HepG2 (cell line): ENCODE measurements at regions not wholly inside any gene's neighbourhood (a gene's known extent, or its start where the extent isn't known, plus 50 kb on each side); places are given as distances from the start of the nearest gene placed in this dataset.

Experiments used
- ATAC-seq: fragments of 200-7000 bp; cut with Tn5 transposase; 3 replicates; pipeline ENCODE4 v1.9.1; 2020; ENCODE audit warnings: mild to moderate bottlenecking, moderate library complexity
- BruUV-seq: library from RNA; stranded (reverse); fragments of 400-500 nt; replicated peaks from 2 replicates; lab custom pipeline; 2021; lab: Mats Ljungman, UMichigan
- CTCF ChIA-PET: fragments of 300-600 bp; formaldehyde crosslinking; extraction: SDS; loops from one replicate; lab custom pipeline; 2021; ENCODE audit warnings: low total read pairs, inconsistent platforms, low intra/inter-chr PET ratio; lab: Yijun Ruan, JAX
- POLR2A ChIA-PET: fragments of 350-600 bp; sonication (Branson Sonifier 250); formaldehyde crosslinking; loops from one replicate; lab custom pipeline; 2020; ENCODE audit warnings: antibody characterized with exemption, inconsistent platforms; lab: Yijun Ruan, JAX
- DNase-seq: peaks from one replicate; pipeline ENCODE4 v3.0.0-alpha.2; 2015; ENCODE audit warnings: low spot score
- FAIRE-seq: peaks from 3 replicates; lab custom pipeline; 2011; peaks lifted over from hg19 to GRCh38; lab: Jason Lieb, UNC
- H2AFZ ChIP-seq: one replicate; pipeline ENCODE4 v1.6.1; 2011; ENCODE audit warnings: low read length, inconsistent platforms
- H3K27ac ChIP-seq: fragments of 300-600 bp; 3 replicates; pipeline ENCODE4 v1.8.0; 2011; ENCODE audit warnings: mixed run types, mild to moderate bottlenecking, mixed read lengths, low read length, inconsistent platforms; ENCODE audit not compliant: insufficient read depth; ENCODE audit errors: extremely low read length
- H3K27me3 ChIP-seq, 2 experiments: fragments of 200-600 bp in 1 of 2; 2 replicates in 1 of 2; 3 replicates in 1 of 2; pipeline versions ENCODE4 v1.6.0 to v1.8.0; 2011; ENCODE audit warnings: low read length in 2 of 2, mild to moderate bottlenecking in 2 of 2, moderate library complexity in 2 of 2, inconsistent platforms in 1 of 2; ENCODE audit not compliant: insufficient read depth in 2 of 2, control insufficient read depth in 1 of 2
- H3K36me3 ChIP-seq, 2 experiments: fragments of 200-600 bp in 1 of 2; replicated peaks in 1 of 2; 2 replicates in 1 of 2; 3 replicates in 1 of 2; pipeline versions ENCODE4 v1.5.1 to v1.8.0; 2011; ENCODE audit warnings: low read length in 2 of 2, inconsistent platforms in 1 of 2; ENCODE audit not compliant: insufficient read depth in 2 of 2, control insufficient read depth in 1 of 2
- H3K4me1 ChIP-seq: 2 replicates; pipeline ENCODE4 v1.5.1; 2012; ENCODE audit warnings: low read length, inconsistent platforms; ENCODE audit not compliant: insufficient read depth
- H3K4me2 ChIP-seq: 2 replicates; pipeline ENCODE4 v1.6.0; 2011; ENCODE audit warnings: low read depth, low read length, inconsistent platforms
- H3K4me3 ChIP-seq, 3 experiments: fragments of 200-600 bp in 1 of 3; sonication (generic), shearing (Covaris generic) in 1 of 3; replicated peaks in 1 of 3; 2 replicates each; pipeline ENCODE4 v1.5.1; 2011 to 2016; ENCODE audit warnings: low read length in 3 of 3, inconsistent platforms in 2 of 3, low read depth in 2 of 3, mild to moderate bottlenecking in 2 of 3, control low read depth in 1 of 3, mixed read lengths in 1 of 3; ENCODE audit not compliant: insufficient read depth in 1 of 3
- H3K79me2 ChIP-seq: one replicate; pipeline ENCODE4 v1.6.1; 2011; ENCODE audit warnings: low read length, inconsistent platforms; ENCODE audit not compliant: insufficient read depth
- H3K9ac ChIP-seq: 2 replicates; pipeline ENCODE4 v1.6.0; 2011; ENCODE audit warnings: mild to moderate bottlenecking, low read depth, low read length, inconsistent platforms; ENCODE audit not compliant: insufficient read depth
- H3K9me3 ChIP-seq: 2 replicates; pipeline ENCODE4 v1.5.1; 2012; ENCODE audit warnings: mild to moderate bottlenecking, low read length
- H4K20me1 ChIP-seq: 2 replicates; pipeline ENCODE4 v1.6.0; 2011; ENCODE audit warnings: inconsistent platforms, mild to moderate bottlenecking, low read length, moderate library complexity; ENCODE audit not compliant: insufficient read depth
- CEBPG ChIP-seq: IDR thresholded peaks from 2 replicates; pipeline ENCODE4 v1.6.1; 2016
- JUND ChIP-seq: sonication (generic); formaldehyde crosslinking; IDR thresholded peaks from 2 replicates; pipeline ENCODE4 v1.8.0; 2022; ENCODE audit warnings: mild to moderate bottlenecking, missing genetic modification reagents
- KDM4B ChIP-seq: sonication (generic); formaldehyde crosslinking; IDR thresholded peaks from 2 replicates; pipeline ENCODE4 v1.4.0; 2020; ENCODE audit warnings: missing genetic modification reagents
- MAFF ChIP-seq: IDR thresholded peaks from 2 replicates; pipeline ENCODE4 v1.6.1; 2011; ENCODE audit warnings: low read depth, low read length, improper control_type of control experiment
- MAFK ChIP-seq, 2 experiments: IDR thresholded peaks in 1 of 2; conservative IDR thresholded peaks in 1 of 2; 2 replicates each; pipeline ENCODE4 v1.6.1; 2011; ENCODE audit warnings: improper control_type of control experiment in 2 of 2, low read length in 2 of 2
- SRY ChIP-seq: sonication (generic); formaldehyde crosslinking; IDR thresholded peaks from 2 replicates; pipeline ENCODE4 v1.8.0; 2022; ENCODE audit warnings: mild to moderate bottlenecking, missing genetic modification reagents
- ZFP90 ChIP-seq: sonication (generic); formaldehyde crosslinking; IDR thresholded peaks from 2 replicates; pipeline ENCODE4 v1.8.0; 2022; ENCODE audit warnings: missing genetic modification reagents, mild to moderate bottlenecking, inconsistent platforms, borderline replicate concordance
- ZNF160 ChIP-seq: sonication (generic); formaldehyde crosslinking; IDR thresholded peaks from 2 replicates; pipeline ENCODE4 v1.8.0; 2022; ENCODE audit warnings: mild to moderate bottlenecking, inconsistent platforms, missing genetic modification reagents
- ZNF30 ChIP-seq: sonication (generic); formaldehyde crosslinking; IDR thresholded peaks from 2 replicates; pipeline ENCODE4 v1.5.0; 2020; ENCODE audit warnings: mild to moderate bottlenecking, missing genetic modification reagents
- ZNF367 ChIP-seq: sonication (generic); formaldehyde crosslinking; IDR thresholded peaks from 2 replicates; pipeline ENCODE4 v1.4.0; 2020; ENCODE audit warnings: missing genetic modification reagents, borderline replicate concordance
- ZNF724P ChIP-seq: sonication (generic); formaldehyde crosslinking; IDR thresholded peaks from 2 replicates; pipeline ENCODE4 v1.8.0; 2022; ENCODE audit warnings: missing genetic modification reagents, borderline replicate concordance
- WGBS: methylation state at CpG from one replicate; pipeline ENCODE4 v1.1.6; 2017; ENCODE audit warnings: low lambda C conversion rate; 5-methylcytosine and 5-hydroxymethylcytosine counted together
- in situ Hi-C: cut with HindIII; loops from 2 replicates; pipeline ENCODE4 v1.10.0; 2017; ENCODE audit warnings: low pct_unique_long_range_greater_than_20kb; ENCODE audit not compliant: extremely low pct_ligation_motif_present
- intact Hi-C: fragments of 100-400 bp; cut with micrococcal nuclease; formaldehyde crosslinking; loops from one replicate; pipeline ENCODE4 v1.10.0; 2022; ENCODE audit not compliant: unreplicated experiment
- TF ChIP-seq, protein P1 (sequence below): sonication (generic); formaldehyde crosslinking; IDR thresholded peaks from 2 replicates; pipeline ENCODE4 v1.4.0; 2020; ENCODE audit warnings: missing genetic modification reagents
- TF ChIP-seq, protein P2 (sequence below): IDR thresholded peaks from 2 replicates; pipeline ENCODE4 v1.6.1; 2016; ENCODE audit warnings: missing biosample characterization, missing genetic modification reagents, low read depth
- TF ChIP-seq, protein P3 (sequence below): sonication (generic); formaldehyde crosslinking; IDR thresholded peaks from 2 replicates; pipeline ENCODE4 v1.9.0; 2021; ENCODE audit warnings: missing genetic modification reagents, mild to moderate bottlenecking, borderline replicate concordance
- TF ChIP-seq, protein P4 (sequence below): IDR thresholded peaks from 2 replicates; pipeline ENCODE4 v1.6.1; 2016; ENCODE audit warnings: missing genetic modification reagents, missing compliant biosample characterization
- TF ChIP-seq, protein P5 (sequence below): sonication (generic); formaldehyde crosslinking; IDR thresholded peaks from 2 replicates; pipeline ENCODE4 v1.4.0; 2020; ENCODE audit warnings: missing genetic modification reagents

DNA sequence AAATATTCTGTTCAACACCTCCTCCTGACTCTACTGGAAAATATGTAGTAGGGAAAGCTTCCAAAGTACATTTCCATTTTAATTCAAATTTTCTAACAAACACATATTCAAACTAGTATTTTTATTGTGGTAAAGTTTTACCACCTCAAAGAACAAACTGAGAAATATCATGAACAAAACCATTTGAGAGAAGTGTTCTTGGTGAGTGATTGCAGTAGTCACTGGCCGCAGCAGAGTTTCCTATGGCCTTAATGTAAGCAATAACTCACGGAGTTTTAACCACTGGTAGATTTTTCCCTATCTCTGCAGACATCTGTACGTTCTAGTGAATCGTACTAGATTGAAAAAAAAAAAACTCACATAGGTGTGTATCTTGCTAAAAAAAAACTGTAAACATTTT lies 487.0 kb upstream of the FZD8 start:
- CTCF ChIA-PET: no interaction called here
- intact Hi-C loops: no loop called here

More for the DNA sequence above, 487.0 kb upstream of the FZD8 start:
- Histone ChIP-seq H3K9ac (no peak overlapping the region), H4K20me1 (no peaks in the 10 kb centered on the region), H3K4me1 (no peaks in the 10 kb centered on the region), H3K27ac (no peak overlapping the region), H3K36me3 (no peaks in the 10 kb centered on the region), H3K4me3 (no peak overlapping the region), H3K4me2 (no peak overlapping the region), H3K79me2 (no peaks in the 10 kb centered on the region), H3K9me3 (no peaks in the 10 kb centered on the region), H2AFZ (no peak overlapping the region), H3K27me3 (no peaks in the 10 kb centered on the region)
- no peak for FAIRE-seq
- 19% methylated on average over 4 of the region's 4 CpGs for WGBS
- in situ Hi-C loops: no loop called here
- POLR2A ChIA-PET: no interaction called here
- TF ChIP-seq CEBPG (CRISPR knock-in tag): no peak
- TF ChIP-seq ZNF30 (CRISPR knock-in tag): no peak
- no peak for TF ChIP-seq ZNF160
- no peak for TF ChIP-seq MAFK (conservative IDR thresholded peaks at IDR 0.05 in 1 of 2, IDR thresholded peaks at IDR 0.05 in 1 of 2; ENCODE audit: low read length in 2 of 2)
- TF ChIP-seq, protein P1, sequence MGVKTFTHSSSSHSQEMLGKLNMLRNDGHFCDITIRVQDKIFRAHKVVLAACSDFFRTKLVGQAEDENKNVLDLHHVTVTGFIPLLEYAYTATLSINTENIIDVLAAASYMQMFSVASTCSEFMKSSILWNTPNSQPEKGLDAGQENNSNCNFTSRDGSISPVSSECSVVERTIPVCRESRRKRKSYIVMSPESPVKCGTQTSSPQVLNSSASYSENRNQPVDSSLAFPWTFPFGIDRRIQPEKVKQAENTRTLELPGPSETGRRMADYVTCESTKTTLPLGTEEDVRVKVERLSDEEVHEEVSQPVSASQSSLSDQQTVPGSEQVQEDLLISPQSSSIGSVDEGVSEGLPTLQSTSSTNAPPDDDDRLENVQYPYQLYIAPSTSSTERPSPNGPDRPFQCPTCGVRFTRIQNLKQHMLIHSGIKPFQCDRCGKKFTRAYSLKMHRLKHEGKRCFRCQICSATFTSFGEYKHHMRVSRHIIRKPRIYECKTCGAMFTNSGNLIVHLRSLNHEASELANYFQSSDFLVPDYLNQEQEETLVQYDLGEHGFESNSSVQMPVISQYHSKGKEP: no peak
- TF ChIP-seq MAFF: no peak
- TF ChIP-seq ZNF367: no peak
- TF ChIP-seq ZFP90: no peak
- TF ChIP-seq KDM4B (CRISPR knock-in tag): no peak
- TF ChIP-seq ZNF724P: no peak
- TF ChIP-seq, protein P2, sequence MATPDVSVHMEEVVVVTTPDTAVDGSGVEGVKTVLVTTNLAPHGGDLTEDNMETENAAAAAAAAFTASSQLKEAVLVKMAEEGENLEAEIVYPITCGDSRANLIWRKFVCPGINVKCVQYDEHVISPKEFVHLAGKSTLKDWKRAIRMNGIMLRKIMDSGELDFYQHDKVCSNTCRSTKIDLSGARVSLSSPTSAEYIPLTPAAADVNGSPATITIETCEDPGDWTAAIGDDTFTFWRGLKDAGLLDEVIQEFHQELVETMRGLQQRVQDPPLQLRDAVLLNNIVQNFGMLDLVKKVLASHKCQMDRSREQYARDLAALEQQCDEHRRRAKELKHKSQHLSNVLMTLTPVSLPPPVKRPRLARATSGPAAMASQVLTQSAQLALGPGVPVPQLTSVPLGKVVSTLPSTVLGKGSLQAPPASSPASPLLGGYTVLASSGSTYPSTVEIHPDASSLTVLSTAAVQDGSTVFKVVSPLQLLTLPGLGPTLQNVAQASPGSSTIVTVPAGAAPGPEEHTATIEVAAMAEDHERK (CRISPR knock-in tag): no peak
- no peak for TF ChIP-seq SRY (CRISPR knock-in tag)
- TF ChIP-seq, protein P3, sequence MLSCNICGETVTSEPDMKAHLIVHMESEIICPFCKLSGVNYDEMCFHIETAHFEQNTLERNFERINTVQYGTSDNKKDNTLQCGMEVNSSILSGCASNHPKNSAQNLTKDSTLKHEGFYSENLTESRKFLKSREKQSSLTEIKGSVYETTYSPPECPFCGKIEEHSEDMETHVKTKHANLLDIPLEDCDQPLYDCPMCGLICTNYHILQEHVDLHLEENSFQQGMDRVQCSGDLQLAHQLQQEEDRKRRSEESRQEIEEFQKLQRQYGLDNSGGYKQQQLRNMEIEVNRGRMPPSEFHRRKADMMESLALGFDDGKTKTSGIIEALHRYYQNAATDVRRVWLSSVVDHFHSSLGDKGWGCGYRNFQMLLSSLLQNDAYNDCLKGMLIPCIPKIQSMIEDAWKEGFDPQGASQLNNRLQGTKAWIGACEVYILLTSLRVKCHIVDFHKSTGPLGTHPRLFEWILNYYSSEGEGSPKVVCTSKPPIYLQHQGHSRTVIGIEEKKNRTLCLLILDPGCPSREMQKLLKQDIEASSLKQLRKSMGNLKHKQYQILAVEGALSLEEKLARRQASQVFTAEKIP (CRISPR knock-in tag): no peak
- TF ChIP-seq, protein P4, sequence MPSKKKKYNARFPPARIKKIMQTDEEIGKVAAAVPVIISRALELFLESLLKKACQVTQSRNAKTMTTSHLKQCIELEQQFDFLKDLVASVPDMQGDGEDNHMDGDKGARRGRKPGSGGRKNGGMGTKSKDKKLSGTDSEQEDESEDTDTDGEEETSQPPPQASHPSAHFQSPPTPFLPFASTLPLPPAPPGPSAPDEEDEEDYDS: no peak
- TF ChIP-seq, protein P5, sequence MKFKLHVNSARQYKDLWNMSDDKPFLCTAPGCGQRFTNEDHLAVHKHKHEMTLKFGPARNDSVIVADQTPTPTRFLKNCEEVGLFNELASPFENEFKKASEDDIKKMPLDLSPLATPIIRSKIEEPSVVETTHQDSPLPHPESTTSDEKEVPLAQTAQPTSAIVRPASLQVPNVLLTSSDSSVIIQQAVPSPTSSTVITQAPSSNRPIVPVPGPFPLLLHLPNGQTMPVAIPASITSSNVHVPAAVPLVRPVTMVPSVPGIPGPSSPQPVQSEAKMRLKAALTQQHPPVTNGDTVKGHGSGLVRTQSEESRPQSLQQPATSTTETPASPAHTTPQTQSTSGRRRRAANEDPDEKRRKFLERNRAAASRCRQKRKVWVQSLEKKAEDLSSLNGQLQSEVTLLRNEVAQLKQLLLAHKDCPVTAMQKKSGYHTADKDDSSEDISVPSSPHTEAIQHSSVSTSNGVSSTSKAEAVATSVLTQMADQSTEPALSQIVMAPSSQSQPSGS (CRISPR knock-in tag): no peak
- TF ChIP-seq JUND (CRISPR knock-in tag): no peak
- BruUV-seq: no TSS peak
- no peak for DNase-seq
- no peak for ATAC-seq
